H9 (cell line): ENCODE measurements at regions not wholly inside any gene's neighbourhood (a gene's known extent, or its start where the extent isn't known, plus 50 kb on each side); places are given as distances from the start of the nearest gene placed in this dataset.
"Not testable (repeated sequence)": the region's sequence is repeated elsewhere in the genome, so short reads cannot be mapped to it uniquely, and the experiment has no call there.

Experiments used
- DNase-seq: peaks from one replicate; pipeline ENCODE4 v3.0.0-alpha.2; 2017
- H2AFZ ChIP-seq: one replicate; pipeline ENCODE4 v1.6.1; 2013; ENCODE audit warnings: mild to moderate bottlenecking, low read length, control low read depth, moderate library complexity
- H2AK5ac ChIP-seq: 2 replicates; pipeline ENCODE4 v1.6.1; 2013; ENCODE audit warnings: low read length, control low read depth, mixed read lengths; ENCODE audit not compliant: insufficient read length
- H2BK120ac ChIP-seq: one replicate; pipeline ENCODE4 v1.6.1; 2013; ENCODE audit warnings: low read depth, mild to moderate bottlenecking, low read length, control low read depth, inconsistent platforms; ENCODE audit not compliant: poor library complexity, severe bottlenecking
- H2BK12ac ChIP-seq: 2 replicates; pipeline ENCODE4 v1.6.1; 2013; ENCODE audit warnings: low read length, control low read depth, mixed read lengths, low read depth; ENCODE audit not compliant: insufficient read length
- H2BK15ac ChIP-seq: 2 replicates; pipeline ENCODE4 v1.6.1; 2013; ENCODE audit warnings: low read depth, low read length, control low read depth
- H2BK20ac ChIP-seq: one replicate; pipeline ENCODE4 v1.6.1; 2013; ENCODE audit warnings: low read depth, mild to moderate bottlenecking, low read length, control low read depth, inconsistent platforms; ENCODE audit not compliant: poor library complexity, severe bottlenecking
- H2BK5ac ChIP-seq: 2 replicates; pipeline ENCODE4 v1.6.1; 2013; ENCODE audit warnings: low read length, control low read depth, mixed read lengths; ENCODE audit not compliant: insufficient read length
- H3K14ac ChIP-seq: 2 replicates; pipeline ENCODE4 v1.6.1; 2013; ENCODE audit warnings: low read length, control low read depth; ENCODE audit not compliant: insufficient read depth
- H3K18ac ChIP-seq: 2 replicates; pipeline ENCODE4 v1.6.1; 2013; ENCODE audit warnings: low read depth, mild to moderate bottlenecking, mixed read lengths, low read length, control low read depth; ENCODE audit not compliant: insufficient read length
- H3K23ac ChIP-seq: 2 replicates; pipeline ENCODE4 v1.6.1; 2013; ENCODE audit warnings: low read length, control low read depth, mixed read lengths, low read depth; ENCODE audit not compliant: insufficient read length
- H3K23me2 ChIP-seq: 2 replicates; pipeline ENCODE4 v1.6.1; 2013; ENCODE audit warnings: low read depth, mild to moderate bottlenecking, mixed read lengths, low read length, control low read depth; ENCODE audit not compliant: insufficient read length, poor library complexity, severe bottlenecking
- H3K27ac ChIP-seq: 2 replicates; pipeline ENCODE4 v1.5.1; 2013; ENCODE audit warnings: low read length, control low read depth, mixed read lengths, low read depth; ENCODE audit not compliant: insufficient read length
- H3K27me3 ChIP-seq: 2 replicates; pipeline ENCODE4 v1.6.1; 2013; ENCODE audit warnings: low read length, control low read depth, inconsistent platforms; ENCODE audit not compliant: insufficient read depth
- H3K4ac ChIP-seq: 2 replicates; pipeline ENCODE4 v1.6.1; 2013; ENCODE audit warnings: low read depth, mild to moderate bottlenecking, control low read depth, inconsistent platforms, low read length, moderate library complexity
- H3K4me1 ChIP-seq: 2 replicates; pipeline ENCODE4 v1.6.1; 2013; ENCODE audit warnings: low read length, control low read depth, inconsistent platforms; ENCODE audit not compliant: insufficient read depth
- H3K4me2 ChIP-seq: 2 replicates; pipeline ENCODE4 v1.6.1; 2013; ENCODE audit warnings: low read length, control low read depth, mixed read lengths; ENCODE audit not compliant: insufficient read length, insufficient read depth
- H3K56ac ChIP-seq: 2 replicates; pipeline ENCODE4 v1.6.1; 2013; ENCODE audit warnings: low read depth, mild to moderate bottlenecking, mixed read lengths, low read length, control low read depth; ENCODE audit not compliant: insufficient read length
- H3K79me1 ChIP-seq: 2 replicates; pipeline ENCODE4 v1.6.1; 2013; ENCODE audit warnings: low read depth, mild to moderate bottlenecking, moderate library complexity, low read length, control low read depth, inconsistent platforms; ENCODE audit not compliant: insufficient read depth, poor library complexity, severe bottlenecking
- H3K79me2 ChIP-seq: 2 replicates; pipeline ENCODE4 v1.6.1; 2013; ENCODE audit warnings: low read length, control low read depth, inconsistent platforms; ENCODE audit not compliant: insufficient read depth
- H3K9ac ChIP-seq: 2 replicates; pipeline ENCODE4 v1.6.1; 2013; ENCODE audit warnings: low read length, control low read depth, mixed read lengths; ENCODE audit not compliant: insufficient read length; ENCODE audit errors: extremely low read depth
- H3K9me3 ChIP-seq: one replicate; pipeline ENCODE4 v1.6.1; 2013; ENCODE audit warnings: low read depth, low read length, inconsistent platforms; ENCODE audit not compliant: control insufficient read depth
- H3T11ph ChIP-seq: one replicate; pipeline ENCODE4 v1.6.1; 2013; ENCODE audit warnings: mild to moderate bottlenecking, low read length, control low read depth, inconsistent platforms
- H4K20me1 ChIP-seq: one replicate; pipeline ENCODE4 v1.6.1; 2013; ENCODE audit not compliant: control insufficient read depth, insufficient read length, insufficient read depth
- H4K5ac ChIP-seq: 2 replicates; pipeline ENCODE4 v1.6.1; 2013; ENCODE audit warnings: low read depth, mild to moderate bottlenecking, mixed read lengths, low read length, control low read depth; ENCODE audit not compliant: insufficient read length
- H4K8ac ChIP-seq: replicated peaks from 2 replicates; pipeline ENCODE4 v1.6.1; 2013; ENCODE audit warnings: low read length, control low read depth, mixed read lengths, low read depth; ENCODE audit not compliant: insufficient read length
- H4K91ac ChIP-seq: 2 replicates; pipeline ENCODE4 v1.6.1; 2013; ENCODE audit warnings: low read depth, mild to moderate bottlenecking, moderate library complexity, mixed read lengths, low read length, control low read depth; ENCODE audit not compliant: insufficient read length
- H3K27ac Mint-ChIP-seq, 3 experiments: 2 replicates in 2 of 3; 3 replicates in 1 of 3; pipeline ENCODE4 v1.8.0; 2020 to 2021; ENCODE audit warnings: mixed read lengths in 3 of 3, mild to moderate bottlenecking in 1 of 3, moderate library complexity in 1 of 3
- H3K27me3 Mint-ChIP-seq: 2 replicates; pipeline ENCODE4 v1.8.0; 2021; ENCODE audit warnings: low read depth, mild to moderate bottlenecking, moderate library complexity, mixed read lengths
- H3K36me3 Mint-ChIP-seq, 3 experiments: 2 replicates in 2 of 3; 3 replicates in 1 of 3; pipeline ENCODE4 v1.8.0; 2020 to 2021; ENCODE audit warnings: low read depth in 3 of 3, mixed read lengths in 3 of 3; ENCODE audit not compliant: insufficient read depth in 1 of 3
- H3K4me1 Mint-ChIP-seq, 2 experiments: 2 replicates each; pipeline ENCODE4 v1.8.0; 2020; ENCODE audit warnings: mixed read lengths in 2 of 2
- H3K4me3 Mint-ChIP-seq, 2 experiments: 2 replicates in 1 of 2; 3 replicates in 1 of 2; pipeline ENCODE4 v1.8.0; 2020 to 2021; ENCODE audit warnings: mild to moderate bottlenecking in 2 of 2, mixed read lengths in 2 of 2, moderate library complexity in 1 of 2
- H3K9me3 Mint-ChIP-seq, 2 experiments: 2 replicates in 1 of 2; 3 replicates in 1 of 2; pipeline ENCODE4 v1.8.0; 2020; ENCODE audit warnings: mild to moderate bottlenecking in 2 of 2, mixed read lengths in 2 of 2, moderate library complexity in 1 of 2
- CTCF ChIP-seq: fragments of 200-600 bp; sonication (generic); conservative IDR thresholded peaks from 3 replicates; pipeline ENCODE4 v1.8.0; 2021; ENCODE audit warnings: antibody characterized with exemption, mild to moderate bottlenecking
- WGBS: extraction: QIAGEN DNeasy Blood & Tissue Kit; methylation state at CpG from one replicate; pipeline ENCODE4 v1.1.7; 2013; ENCODE audit warnings: missing lambda C conversion rate, low lambda C conversion rate, mixed read lengths; ENCODE audit not compliant: insufficient read length; ENCODE audit errors: extremely low coverage; 5-methylcytosine and 5-hydroxymethylcytosine counted together

- Histone ChIP-seq H4K8ac (no peak overlapping the region), H4K91ac (no peak overlapping the region), H3K27ac (no peak overlapping the region), H2AFZ (no peak overlapping the region), H3K23me2 (no peaks in the 10 kb centered on the region), H4K20me1 (no peaks in the 10 kb centered on the region), H3K18ac (no peak overlapping the region), H3K27me3 (no peaks in the 10 kb centered on the region), H2AK5ac (no peak overlapping the region), H3K4ac (no peak overlapping the region), H2BK120ac (no peak overlapping the region), H3K14ac (no peak overlapping the region), H3K9me3 (no peaks in the 10 kb centered on the region), H3K79me2 (no peaks in the 10 kb centered on the region), H2BK20ac (no peak overlapping the region), H4K5ac (no peak overlapping the region), H3K9ac (no peak overlapping the region), H3T11ph (no peak overlapping the region), H2BK15ac (no peak overlapping the region), H3K56ac (no peak overlapping the region), H3K4me1 (peaks cover 3% of the 10 kb centered on the region; the same call in 1 of the 2 replicates), H3K79me1 (no peaks in the 10 kb centered on the region), H3K4me2 (no peak overlapping the region), H2BK12ac (no peak overlapping the region), H2BK5ac (no peak overlapping the region), H3K23ac (no peak overlapping the region)
- WGBS: no CpG with 5 or more reads among the region's 2 CpGs
- DNase-seq: no peak
- Mint-ChIP-seq H3K4me3 (no peak overlapping the region), H3K27me3 (peaks cover 6% of the 10 kb centered on the region), H3K4me1 (peaks cover 18 to 35% of the 10 kb centered on the region in 2 experiments), H3K36me3 (no peaks in the 10 kb centered on the region; a peak in 1 of 7 replicates), H3K27ac (no peak overlapping the region), H3K9me3 (no peaks in the 10 kb centered on the region; a peak in 1 of 5 replicates)
- no peak for TF ChIP-seq CTCF
Measured at GRCh38 chr22:48482771-48483170, 1344.9 kb downstream of the BRD1 start.

- not testable (repeated sequence) for H4K91ac ChIP-seq, H3K23ac ChIP-seq, H3K79me1 ChIP-seq, H3K4ac ChIP-seq, H2AK5ac ChIP-seq, H3K4me3 Mint-ChIP-seq, H2BK120ac ChIP-seq, H4K8ac ChIP-seq, H3K18ac ChIP-seq, H2BK5ac ChIP-seq, H3K4me2 ChIP-seq, H3K27me3 Mint-ChIP-seq, H3K36me3 Mint-ChIP-seq, H3K79me2 ChIP-seq, H3K4me1 ChIP-seq, H3K56ac ChIP-seq, H3K9ac ChIP-seq, H3K23me2 ChIP-seq, H2AFZ ChIP-seq, H3K9me3 ChIP-seq, DNase-seq, H3K27ac Mint-ChIP-seq, H4K5ac ChIP-seq, H2BK20ac ChIP-seq, H3K27me3 ChIP-seq, H3T11ph ChIP-seq, H3K27ac ChIP-seq, H2BK12ac ChIP-seq, H4K20me1 ChIP-seq, H2BK15ac ChIP-seq, H3K14ac ChIP-seq, H3K9me3 Mint-ChIP-seq
- WGBS: no CpG with 5 or more reads among the region's 11 CpGs
- H3K4me1 Mint-ChIP-seq: peaks cover 18 to 35% of the 10 kb centered on the region in 2 experiments
Measured at GRCh38 chr22:48482198-48482597, 1345.5 kb downstream of the BRD1 start.
